Hepatocyte (in vitro differentiated cells): ENCODE measurements at regions not wholly inside any gene's neighbourhood (a gene's known extent, or its start where the extent isn't known, plus 50 kb on each side); places are given as distances from the start of the nearest gene placed in this dataset.

Experiments used
- CTCF ChIP-seq: fragments of 200-600 bp; sonication (generic); IDR thresholded peaks from 2 replicates; pipeline ENCODE4 v1.5.1; 2016; ENCODE audit warnings: antibody characterized with exemption, mild to moderate bottlenecking; ENCODE audit not compliant: poor library complexity
- EZH2 ChIP-seq: fragments of 200-600 bp; sonication (generic); IDR thresholded peaks from 2 replicates; pipeline ENCODE4 v1.6.1; 2016; ENCODE audit warnings: antibody characterized with exemption, mild to moderate bottlenecking, borderline replicate concordance

GRCh38 chr4:29151584-29151983 lies 1568.6 kb upstream of the PCDH7 start:
- TF ChIP-seq EZH2 (no peak), CTCF (no peak)
